MV-4-11 (cell line): ENCODE measurements at regions not wholly inside any gene's neighbourhood (a gene's known extent, or its start where the extent isn't known, plus 50 kb on each side); places are given as distances from the start of the nearest gene placed in this dataset.

Source experiments
- DNase-seq: peaks from one replicate; lab custom pipeline; 2025; lab: John Stamatoyannopoulos, UW

- DNase-seq, result no peak
Observed at GRCh38 chr22:48794906-48795305, 1032.8 kb downstream of the BRD1 start.

GRCh38 chr22:48793949-48794348, 1033.7 kb downstream of the BRD1 start:
- DNase-seq, result no peak

GRCh38 chr22:48786679-48786996, 1041.0 kb downstream of the BRD1 start:
- no peak for DNase-seq

GRCh38 chr22:48785792-48786678, 1041.6 kb downstream of the BRD1 start:
- DNase-seq, result no peak

- no peak for DNase-seq
Observed at GRCh38 chr22:48784701-48785503, 1042.8 kb downstream of the BRD1 start.

GRCh38 chr22:48783821-48784266, 1043.8 kb downstream of the BRD1 start:
- DNase-seq, result no peak

GRCh38 chr22:48782811-48783511, 1044.7 kb downstream of the BRD1 start:
- DNase-seq, result no peak

- DNase-seq, result no peak
Observed at GRCh38 chr22:48782326-48782725, 1045.3 kb downstream of the BRD1 start.

GRCh38 chr22:48781868-48782267, 1045.8 kb downstream of the BRD1 start:
- DNase-seq, result no peak

- no peak for DNase-seq
Observed at GRCh38 chr22:48781391-48781790, 1046.3 kb downstream of the BRD1 start.

GRCh38 chr22:48780597-48781277, 1046.9 kb downstream of the BRD1 start:
- no peak for DNase-seq

- DNase-seq, result no peak
Observed at GRCh38 chr22:48779661-48780596, 1047.7 kb downstream of the BRD1 start.

- DNase-seq, result no peak
Observed at GRCh38 chr22:48779211-48779643, 1048.4 kb downstream of the BRD1 start.

GRCh38 chr22:48778308-48779195, 1049.1 kb downstream of the BRD1 start:
- no peak for DNase-seq

GRCh38 chr22:48772286-48772907, 1055.3 kb downstream of the BRD1 start:
- no peak for DNase-seq

GRCh38 chr22:48765595-48765994, 1062.1 kb downstream of the BRD1 start:
- no peak for DNase-seq

- no peak for DNase-seq
Observed at GRCh38 chr22:48761546-48761945, 1066.1 kb downstream of the BRD1 start.

GRCh38 chr22:48760481-48761390, 1066.9 kb downstream of the BRD1 start:
- no peak for DNase-seq
